DMS153 treated with DMSO at 0.1 percent for 48 hours (cell line): ENCODE measurements at regions not wholly inside any gene's neighbourhood (a gene's known extent, or its start where the extent isn't known, plus 50 kb on each side); places are given as distances from the start of the nearest gene placed in this dataset.
"Not testable (repeated sequence)": the region's sequence is repeated elsewhere in the genome, so short reads cannot be mapped to it uniquely, and the experiment has no call there.

ENCODE experiments used
- DNase-seq: peaks from one replicate; lab custom pipeline; 2025; ENCODE audit not compliant: unreplicated experiment; lab: John Stamatoyannopoulos, UW

DNA sequence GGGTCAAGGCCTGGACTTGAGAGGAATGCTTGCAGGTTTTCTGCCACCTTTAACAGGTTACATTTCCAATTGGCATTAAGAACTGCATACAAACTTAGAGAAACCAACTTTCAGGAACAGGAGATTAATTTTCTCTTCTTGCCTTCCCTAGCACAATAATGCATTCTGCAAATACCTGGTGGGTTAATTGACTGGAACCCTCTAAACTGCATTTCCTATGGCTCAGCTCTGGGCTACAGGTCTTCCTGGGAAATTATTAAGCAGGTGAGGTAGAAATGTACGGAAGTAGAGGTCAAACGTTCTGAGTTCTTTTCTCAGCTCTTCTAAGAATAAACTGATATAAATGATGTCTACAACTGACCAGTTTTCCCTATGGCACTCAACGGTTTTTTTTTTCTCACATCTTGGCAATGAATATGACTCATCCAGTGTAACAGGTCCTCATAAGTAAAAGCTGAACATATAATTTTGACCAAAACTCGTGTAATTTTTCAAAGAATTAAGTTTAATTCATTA lies 144.9 kb upstream of the PELI2 start:
- DNase-seq: no peak

DNA sequence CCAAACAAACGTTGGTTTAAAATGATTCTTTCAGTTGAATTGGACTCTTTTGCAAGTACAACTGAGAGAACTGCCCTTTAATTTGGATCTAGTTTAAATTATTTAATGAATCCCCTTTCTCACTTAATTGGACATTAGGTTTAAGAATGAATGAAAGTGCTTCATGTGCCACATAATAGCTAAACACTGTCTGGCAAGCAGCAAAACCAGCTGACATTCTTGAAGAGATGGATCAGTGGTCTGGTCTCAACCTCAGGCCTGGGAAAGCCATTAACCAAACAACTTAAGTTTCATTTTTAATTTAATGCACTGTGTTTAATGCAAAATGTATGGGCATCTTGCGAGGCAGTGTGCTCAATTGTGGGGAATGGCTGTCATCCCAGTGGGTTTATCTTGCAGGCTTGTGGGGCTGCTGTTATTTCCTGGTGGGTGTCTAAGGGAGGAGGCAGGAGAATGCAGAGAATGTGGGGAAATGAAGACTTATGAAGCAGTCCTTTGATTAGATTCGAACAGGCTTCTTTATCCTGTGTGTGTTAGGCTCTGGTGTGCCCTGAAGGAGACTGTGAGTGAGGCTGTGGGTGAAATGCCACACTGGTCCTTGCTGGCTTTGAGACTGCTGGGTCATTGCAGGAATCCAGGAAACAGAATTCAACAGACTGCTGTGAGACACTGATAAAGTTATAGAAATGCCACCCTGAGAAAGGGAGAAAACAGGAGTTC lies 144.1 kb upstream of the PELI2 start:
- no peak for DNase-seq

DNA sequence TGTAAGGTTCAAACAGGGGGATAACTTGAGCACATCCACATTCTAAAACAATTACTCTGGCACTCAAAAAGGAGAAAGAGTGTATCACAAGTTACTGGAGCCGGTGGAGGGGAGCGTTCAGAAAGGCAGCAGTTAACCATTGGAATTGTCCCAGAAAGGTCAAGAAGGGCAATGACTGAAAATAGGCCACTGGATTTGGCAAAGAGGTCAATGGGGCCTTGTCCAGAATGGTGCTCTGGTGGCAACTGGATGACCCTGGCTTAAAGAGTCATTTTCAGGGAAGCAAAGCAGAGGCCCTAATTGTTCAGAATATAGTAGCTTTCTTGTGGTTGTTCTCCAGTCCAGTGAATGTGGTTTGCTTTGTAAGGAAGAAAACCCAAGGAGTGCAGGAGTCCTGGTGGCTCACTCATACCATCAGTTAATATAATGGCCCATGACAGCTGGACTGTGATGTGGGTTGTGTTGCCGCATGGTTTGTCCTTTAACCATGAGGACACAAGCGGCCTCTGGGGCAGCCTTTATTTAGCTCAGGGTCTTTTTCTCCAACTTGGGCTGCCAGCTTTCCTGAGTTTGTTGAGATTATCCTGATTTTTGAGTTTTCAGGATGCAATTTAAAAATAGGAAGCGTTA lies 142.8 kb upstream of the PELI2 start:
- DNase-seq: no peak

DNA sequence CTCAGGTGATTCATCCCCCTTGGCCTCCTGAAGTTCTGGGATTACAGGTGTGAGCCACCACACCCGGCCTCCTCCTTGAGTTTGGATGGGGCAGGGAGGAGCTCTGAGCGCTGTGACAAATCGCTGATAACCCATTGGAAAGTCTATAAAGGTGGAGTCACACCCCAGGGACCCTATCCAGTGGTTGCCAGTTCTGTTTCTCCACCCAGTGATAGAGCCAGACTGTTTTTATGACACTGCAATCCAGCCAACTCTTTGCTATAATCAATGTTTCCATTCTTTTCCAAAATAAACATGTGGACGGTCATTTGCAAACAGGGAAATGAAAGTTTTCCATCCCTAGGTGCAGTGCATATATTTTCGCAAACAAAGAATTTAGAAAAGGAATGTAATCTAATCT lies 142.0 kb upstream of the PELI2 start:
- DNase-seq: no peak

DNA sequence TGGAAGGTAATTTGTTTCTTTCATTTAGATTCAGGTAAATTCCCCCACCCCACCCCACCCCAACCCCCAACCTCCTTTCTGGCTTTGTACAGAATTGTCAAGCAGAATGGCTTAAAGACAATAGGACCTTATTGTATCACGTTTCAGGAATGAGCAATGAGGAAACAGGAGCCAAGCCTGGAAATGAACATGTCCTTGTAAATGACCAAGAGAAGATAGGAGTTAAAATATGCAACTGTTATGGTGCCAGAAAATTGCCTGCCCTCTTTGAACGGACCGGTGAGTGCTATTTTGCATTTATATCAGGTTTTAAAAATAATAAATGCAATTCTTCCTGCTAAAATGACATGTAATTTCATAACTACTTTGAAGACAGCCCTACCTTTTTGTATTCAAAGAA lies 141.6 kb upstream of the PELI2 start:
- no peak for DNase-seq

DNA sequence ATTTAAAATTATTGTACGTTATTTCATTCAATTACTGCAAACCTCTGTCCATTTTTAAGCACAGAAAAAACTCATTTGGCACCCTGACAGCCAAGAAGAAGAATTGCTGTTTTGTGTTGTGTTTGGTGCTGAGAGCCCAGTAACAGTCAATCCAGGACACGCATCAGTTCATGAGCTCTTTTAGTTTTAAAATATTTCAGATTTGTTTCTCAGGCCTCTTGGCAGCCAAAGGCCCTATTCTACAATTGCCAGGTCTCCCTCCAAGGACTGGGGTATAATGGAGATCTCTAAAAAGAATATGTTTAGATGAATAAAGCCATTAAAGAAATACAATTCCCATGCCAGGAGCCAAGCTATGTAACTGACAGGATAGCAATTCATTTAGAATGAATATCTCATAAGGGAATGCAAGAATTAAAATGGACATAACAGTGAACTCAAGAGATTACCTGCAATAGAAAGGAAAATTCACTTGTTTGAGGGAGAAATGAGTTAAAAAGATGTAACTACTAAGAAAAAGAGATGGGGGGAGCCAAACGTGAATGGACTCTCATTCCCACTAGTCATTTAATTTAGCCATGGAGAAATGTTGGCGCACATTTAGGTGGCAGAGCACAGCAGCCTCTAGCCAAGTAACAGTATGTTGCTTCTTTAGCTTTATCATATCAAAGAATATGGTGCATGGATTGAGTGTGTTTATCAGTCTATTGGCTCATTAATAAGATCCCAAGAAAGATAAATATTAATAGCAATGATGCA lies 140.6 kb upstream of the PELI2 start:
- DNase-seq: no peak

DNA sequence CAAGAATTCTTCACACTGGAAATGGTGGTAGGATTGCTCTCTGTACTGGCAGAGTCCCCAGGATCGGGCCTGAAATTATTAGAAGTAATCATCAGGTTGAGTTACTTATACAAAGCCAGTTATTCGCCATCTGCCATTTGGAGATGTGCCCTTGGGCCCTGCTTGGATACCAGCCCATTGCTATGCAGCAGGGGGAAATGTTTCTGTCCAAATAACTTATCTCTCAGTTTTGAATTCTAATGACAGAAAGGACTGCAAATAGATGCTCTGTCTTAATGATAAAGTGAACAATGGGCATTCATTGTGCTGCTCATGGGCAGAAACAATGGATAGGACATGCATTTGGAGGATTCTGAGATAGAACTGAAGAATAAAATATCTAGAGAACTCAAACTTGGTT lies 139.1 kb upstream of the PELI2 start:
- DNase-seq: no peak

DNA sequence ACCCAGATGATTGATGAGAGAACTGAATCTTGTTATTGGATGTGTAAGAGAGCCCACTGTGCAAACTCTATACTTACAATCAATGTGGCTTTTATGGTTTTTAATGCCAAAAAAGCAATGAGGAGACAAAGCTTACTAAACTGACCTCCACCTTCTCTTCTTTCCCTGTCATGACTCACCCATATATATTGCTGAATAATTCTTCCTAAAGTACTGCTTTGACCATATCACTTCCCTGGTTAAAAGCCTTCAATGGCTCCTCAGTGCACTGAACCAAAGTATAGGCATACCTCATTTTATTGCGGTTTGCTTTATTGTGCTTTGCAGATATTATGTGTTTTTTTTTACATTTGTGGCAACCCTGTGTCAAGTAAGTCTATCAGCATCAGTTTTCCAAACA lies 138.4 kb upstream of the PELI2 start:
- DNase-seq: no peak

DNA sequence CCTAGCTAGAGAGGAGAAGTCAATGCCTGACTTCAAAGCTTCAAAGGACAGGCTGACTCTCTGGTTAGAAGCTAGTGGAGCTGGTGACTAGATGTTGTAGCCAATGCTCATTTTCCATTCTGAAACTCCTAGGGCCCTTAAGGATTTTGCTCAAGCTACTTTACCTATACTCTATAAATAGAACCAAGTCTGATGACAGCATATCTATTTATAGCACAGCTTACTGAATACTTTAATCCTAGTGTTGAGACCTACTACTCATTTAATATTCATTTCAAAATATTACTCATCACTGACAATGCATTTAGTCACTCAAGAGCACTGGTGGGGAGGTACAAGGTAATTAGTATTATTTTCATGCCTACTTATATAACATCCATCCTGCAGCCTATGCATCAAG lies 137.2 kb upstream of the PELI2 start:
- no peak for DNase-seq

DNA sequence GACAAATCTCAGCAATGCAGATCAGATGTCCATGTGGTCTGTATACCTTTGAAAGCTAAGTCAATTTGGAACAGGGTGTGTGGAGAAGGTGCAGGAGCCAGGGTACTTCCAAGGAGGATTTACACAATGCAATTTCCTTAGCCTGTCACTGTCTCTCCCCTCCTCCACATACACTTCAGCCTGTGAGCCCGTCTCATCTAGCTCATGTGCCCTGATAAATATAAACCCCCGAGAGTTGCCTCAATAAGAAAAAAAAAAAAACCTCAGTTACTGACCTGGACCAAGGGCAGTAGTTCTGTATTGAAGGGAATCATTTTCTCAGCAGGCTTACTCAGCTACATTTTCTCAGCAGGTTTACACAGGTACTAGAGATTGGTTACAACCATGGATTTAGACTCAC lies 132.1 kb upstream of the PELI2 start:
- no peak for DNase-seq

DNA sequence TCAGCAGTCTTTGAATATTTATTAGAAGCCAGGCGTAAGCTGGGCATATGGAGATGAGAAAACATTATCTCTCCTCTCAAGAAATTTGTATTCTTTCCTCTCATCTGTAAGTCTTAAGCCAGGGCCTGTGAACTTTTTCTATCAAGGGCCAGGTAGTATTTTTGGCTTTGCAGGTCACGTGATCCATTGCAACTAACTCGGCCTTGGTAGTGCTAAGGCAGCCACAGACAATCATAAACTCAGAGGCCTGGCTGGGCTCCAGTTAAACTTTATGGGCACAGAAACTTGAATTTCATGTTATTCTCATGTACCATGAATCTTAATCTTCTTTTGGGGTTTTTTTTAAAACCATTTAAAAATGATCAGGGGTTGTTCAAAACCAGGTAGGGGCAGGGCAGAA lies 117.4 kb upstream of the PELI2 start:
- DNase-seq: no peak

DNA sequence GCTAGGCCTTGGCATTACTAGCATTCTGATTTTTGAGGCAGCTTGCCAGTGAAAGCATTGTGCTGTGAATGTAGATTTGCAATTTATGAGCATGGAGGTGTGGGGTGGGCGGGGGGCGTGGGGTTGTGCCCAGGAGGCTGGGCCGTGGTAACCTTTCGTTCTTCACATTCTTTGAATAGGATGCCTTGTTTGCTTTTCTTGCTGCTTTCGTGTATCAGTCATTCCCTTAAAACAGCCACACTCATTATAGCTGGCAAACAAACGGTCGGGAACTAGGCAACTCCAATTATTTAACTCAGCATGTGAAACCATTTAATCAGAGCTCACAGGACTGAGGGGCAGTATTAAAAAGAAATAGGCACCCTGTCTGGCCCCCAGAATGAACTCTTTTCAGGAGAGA lies 115.9 kb upstream of the PELI2 start:
- no peak for DNase-seq

DNA sequence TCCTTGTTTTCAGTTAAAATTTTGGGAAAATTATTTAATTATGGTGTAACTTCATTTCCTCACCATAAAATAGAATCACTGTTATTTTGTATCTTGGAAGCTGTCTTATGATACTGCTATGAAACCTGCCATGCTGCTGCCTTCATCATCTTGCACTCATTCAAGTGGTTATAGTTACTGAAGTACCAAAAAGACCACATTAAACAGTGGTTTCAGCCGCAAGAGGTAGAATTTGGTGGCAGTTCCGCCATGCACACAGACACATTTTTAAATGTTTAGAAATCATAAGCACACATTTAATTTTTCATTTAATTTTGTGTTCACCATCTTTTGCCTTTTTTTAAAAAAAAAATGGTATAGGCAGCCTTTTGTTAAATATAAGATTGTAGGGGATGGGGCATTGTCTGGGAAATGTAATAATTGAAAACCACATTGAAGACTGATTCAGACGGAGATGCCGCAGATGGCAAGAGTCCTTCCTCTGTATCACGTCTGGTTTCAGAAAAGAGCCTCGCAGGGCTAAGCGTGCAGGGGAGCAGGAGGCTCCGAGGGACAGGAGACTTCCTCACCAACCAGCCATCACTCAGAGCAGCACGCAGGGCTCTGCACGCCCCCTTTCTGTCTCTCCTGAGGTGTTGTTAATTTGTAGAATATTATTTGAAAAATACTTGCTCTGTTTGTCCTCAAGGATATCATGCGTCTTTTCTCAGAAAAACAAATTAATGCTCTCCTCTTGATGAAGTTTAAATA lies 115.2 kb upstream of the PELI2 start:
- no peak for DNase-seq

DNA sequence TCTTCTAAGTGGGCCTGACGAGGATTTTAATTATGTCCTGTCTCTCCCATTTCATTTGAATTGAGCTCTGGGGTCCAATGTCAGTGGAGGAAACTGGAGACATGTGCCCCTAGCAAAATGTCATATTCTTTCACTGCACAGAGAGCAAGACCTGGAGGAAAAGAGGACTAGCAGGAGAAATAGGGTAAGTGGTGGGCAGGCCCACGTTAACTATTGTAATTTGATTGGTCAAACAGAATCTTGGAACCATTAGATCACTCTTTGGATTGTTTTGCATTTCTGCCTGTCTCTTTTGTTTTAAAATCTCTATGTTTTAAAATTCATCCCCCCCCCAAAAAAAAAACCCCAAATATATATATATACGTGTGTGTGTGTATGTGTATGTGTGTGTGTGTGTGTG lies 113.9 kb upstream of the PELI2 start:
- no peak for DNase-seq

DNA sequence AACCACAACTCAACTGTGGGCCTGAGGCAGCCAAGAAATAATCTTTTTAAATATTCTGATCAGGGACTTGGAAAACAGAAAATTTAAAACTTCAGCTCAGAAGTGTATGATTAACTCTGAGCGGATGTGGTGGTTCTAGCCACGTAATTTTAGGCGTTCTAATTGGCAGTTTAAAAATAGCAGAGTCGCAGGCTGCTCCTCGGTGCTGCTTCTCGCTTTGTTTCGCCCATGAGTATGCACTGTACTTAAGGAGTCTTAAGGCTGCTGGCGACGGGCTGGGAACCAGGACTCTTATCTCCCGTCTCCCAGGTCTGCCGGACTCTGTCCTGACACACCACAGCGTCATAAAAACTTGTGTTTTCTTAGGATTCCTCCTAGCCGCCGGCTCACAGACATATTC lies 113.4 kb upstream of the PELI2 start:
- no peak for DNase-seq

DNA sequence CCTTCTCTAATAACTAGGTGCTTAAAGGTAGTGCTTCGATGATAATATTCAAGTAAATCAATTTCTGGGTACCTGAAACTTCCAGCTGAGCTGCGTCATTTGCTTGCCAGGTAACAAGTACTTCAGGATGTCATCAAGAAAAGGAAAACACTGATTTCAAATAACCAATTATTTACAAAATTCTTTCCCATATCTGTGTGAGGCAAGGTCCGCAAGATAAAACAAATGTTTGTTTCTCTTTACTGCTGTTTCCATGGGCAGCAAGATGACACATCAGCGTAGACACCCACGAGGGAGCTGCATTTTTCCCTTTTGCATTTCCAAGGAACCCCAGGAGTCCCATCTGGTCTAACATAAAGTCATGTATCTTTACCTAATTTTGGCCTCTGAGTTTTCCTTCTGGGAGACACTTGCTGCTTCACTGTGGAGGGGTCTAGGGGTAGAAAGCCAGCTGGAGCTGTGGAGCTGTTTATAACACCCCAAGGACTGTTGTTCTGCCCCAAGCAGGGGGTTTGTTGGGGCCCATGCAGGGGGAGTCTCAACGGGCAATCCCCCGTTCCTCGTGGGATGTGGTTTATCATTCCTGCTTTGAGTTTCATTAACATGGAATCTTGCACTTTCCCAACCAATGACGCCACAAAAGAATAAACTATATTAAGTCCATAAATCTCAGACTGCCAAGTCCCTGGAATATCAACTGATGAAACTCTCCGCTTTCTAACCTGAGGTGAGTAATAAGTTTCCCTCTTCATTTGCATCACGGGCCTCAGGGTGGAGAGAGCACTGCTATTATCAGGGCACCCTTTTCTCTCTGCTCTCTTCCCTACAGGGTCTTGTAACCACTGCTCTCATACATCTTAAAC lies 112.8 kb upstream of the PELI2 start:
- no peak for DNase-seq

DNA sequence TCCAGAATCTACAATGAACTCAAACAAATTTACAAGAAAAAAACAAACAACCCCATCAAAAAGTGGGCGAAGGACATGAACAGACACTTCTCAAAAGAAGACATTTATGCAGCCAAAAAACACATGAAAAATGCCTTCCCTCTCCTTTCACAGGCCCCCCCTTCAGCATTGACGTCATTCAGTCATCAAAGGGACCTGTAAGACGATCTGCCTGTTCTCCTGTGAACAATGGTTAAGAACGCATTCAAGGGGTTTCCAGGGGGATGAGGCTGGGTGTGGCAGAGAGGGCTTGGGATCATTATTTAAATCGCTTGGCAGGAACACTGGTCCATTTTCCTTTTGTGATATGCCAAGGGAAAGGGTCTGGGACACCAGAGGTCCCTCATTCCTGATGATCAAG lies 110.7 kb upstream of the PELI2 start:
- DNase-seq: peak; percentile 42

DNA sequence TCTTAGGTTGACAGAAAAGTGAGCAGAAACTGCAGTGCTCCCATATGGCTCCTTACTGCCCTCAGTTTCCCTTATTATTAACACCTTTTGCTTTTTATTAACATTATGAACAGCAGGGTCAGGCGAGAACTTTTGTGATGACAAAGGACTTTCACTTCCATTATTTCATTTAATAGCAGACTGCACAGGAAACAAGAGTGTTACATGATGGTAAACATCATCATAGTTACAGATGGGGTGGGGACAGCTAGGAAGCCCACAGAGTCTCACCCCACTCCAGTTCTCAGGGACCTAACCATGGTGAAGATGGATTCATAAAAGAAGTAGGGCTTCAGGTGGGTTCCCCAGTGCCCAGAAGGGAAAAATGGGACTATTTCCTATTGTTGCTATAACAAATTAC lies 110.1 kb upstream of the PELI2 start:
- DNase-seq: no peak

DNA sequence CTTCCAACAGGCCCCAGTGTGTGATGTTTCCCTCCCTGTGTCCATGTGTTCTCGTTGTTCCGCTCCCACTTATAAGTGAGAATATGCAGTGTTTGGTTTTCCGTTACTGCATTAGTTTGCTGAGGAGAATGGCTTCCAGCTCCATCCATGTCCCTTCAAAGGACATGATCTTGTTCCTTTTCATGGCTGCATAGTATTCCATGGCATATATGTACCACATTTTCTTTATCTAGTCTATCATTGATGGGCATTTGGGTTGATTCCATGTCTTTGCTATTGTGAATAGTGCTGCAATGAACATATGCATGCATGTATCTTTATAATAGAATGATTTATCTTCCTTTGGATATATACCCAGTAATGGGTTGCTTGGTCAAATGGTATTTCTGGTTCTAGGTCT lies 109.5 kb upstream of the PELI2 start:
- not testable (repeated sequence) for DNase-seq

DNA sequence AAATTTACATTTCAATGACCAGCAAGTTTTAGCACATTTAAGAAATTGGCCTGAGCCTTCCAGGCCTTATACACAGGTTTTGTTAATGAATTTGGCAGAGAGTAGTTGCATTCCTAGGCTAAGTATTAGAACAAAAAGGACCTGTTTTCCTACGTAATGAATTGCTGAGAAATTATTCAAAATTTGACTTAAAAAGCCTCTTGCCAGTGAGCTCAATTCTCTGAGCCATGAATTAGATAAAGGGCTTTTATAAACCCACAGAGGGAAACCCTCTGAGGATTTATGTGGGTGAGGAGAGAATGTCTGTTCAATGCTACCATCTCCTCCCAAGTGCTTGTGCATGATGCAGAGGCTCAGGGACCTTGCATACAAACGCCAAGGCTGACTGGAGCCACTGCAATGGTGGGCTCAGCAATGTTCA lies 94.5 kb upstream of the PELI2 start:
- DNase-seq: no peak
